Endodermal cell (in vitro differentiated cells): ENCODE measurements at regions not wholly inside any gene's neighbourhood (a gene's known extent, or its start where the extent isn't known, plus 50 kb on each side); places are given as distances from the start of the nearest gene placed in this dataset.
A peak's percentile ranks its signal among the peaks of the same experiment; 100 is the strongest.

Source experiments
- DNase-seq: peaks from one replicate; pipeline ENCODE4 v3.0.0-alpha.2; 2017
- H3K27ac ChIP-seq: 2 replicates; pipeline ENCODE4 v1.5.1; 2013; ENCODE audit warnings: mild to moderate bottlenecking, low read depth, low read length, moderate library complexity
- H3K27me3 ChIP-seq: 2 replicates; pipeline ENCODE4 v1.6.1; 2013; ENCODE audit warnings: mild to moderate bottlenecking, low read length, moderate library complexity; ENCODE audit not compliant: insufficient read depth, control insufficient read depth, poor library complexity, severe bottlenecking
- H3K36me3 ChIP-seq: 2 replicates; pipeline ENCODE4 v1.7.0; 2013; ENCODE audit warnings: mild to moderate bottlenecking, low read length, moderate library complexity; ENCODE audit not compliant: control insufficient read depth, insufficient read depth
- H3K4me1 ChIP-seq: one replicate; pipeline ENCODE4 v1.7.0; 2013; ENCODE audit warnings: low read length; ENCODE audit not compliant: control insufficient read depth, insufficient read depth
- H3K4me3 ChIP-seq: 2 replicates; pipeline ENCODE4 v1.5.1; 2013; ENCODE audit warnings: mild to moderate bottlenecking, low read length, moderate library complexity
- H3K9ac ChIP-seq: 2 replicates; pipeline ENCODE4 v1.6.1; 2013; ENCODE audit warnings: mild to moderate bottlenecking, low read length, moderate library complexity; ENCODE audit not compliant: poor library complexity, severe bottlenecking; ENCODE audit errors: extremely low read depth
- H3K9me3 ChIP-seq: 2 replicates; pipeline ENCODE4 v1.6.1; 2013; ENCODE audit warnings: mild to moderate bottlenecking, low read length, moderate library complexity; ENCODE audit not compliant: control insufficient read depth
- H3K27ac Mint-ChIP-seq: 2 replicates; pipeline ENCODE4 v1.8.0; 2020; ENCODE audit warnings: mixed read lengths
- H3K27me3 Mint-ChIP-seq: 2 replicates; pipeline ENCODE4 v1.8.0; 2021; ENCODE audit warnings: mild to moderate bottlenecking, mixed read lengths; ENCODE audit not compliant: insufficient read depth
- H3K36me3 Mint-ChIP-seq: 2 replicates; pipeline ENCODE4 v1.8.0; 2020; ENCODE audit warnings: low read depth, mixed read lengths
- H3K4me1 Mint-ChIP-seq: 2 replicates; pipeline ENCODE4 v1.8.0; 2020; ENCODE audit warnings: mixed read lengths
- H3K4me3 Mint-ChIP-seq: 2 replicates; pipeline ENCODE4 v1.8.0; 2020; ENCODE audit warnings: mild to moderate bottlenecking, moderate library complexity, mixed read lengths
- H3K9me3 Mint-ChIP-seq: 2 replicates; pipeline ENCODE4 v1.8.0; 2020; ENCODE audit warnings: mild to moderate bottlenecking, mixed read lengths
- CTCF ChIP-seq: fragments of 200-600 bp; sonication (generic); conservative IDR thresholded peaks from 2 replicates; pipeline ENCODE4 v1.5.0; 2021; ENCODE audit warnings: antibody characterized with exemption, mild to moderate bottlenecking
- WGBS, 2 experiments: methylation state at CpG; one replicate each; pipeline versions ENCODE4 v1.1.5 to v1.1.7; 2013; ENCODE audit warnings: missing lambda C conversion rate in 2 of 2, mixed read lengths in 1 of 2; ENCODE audit not compliant: insufficient coverage in 1 of 2, insufficient read length in 1 of 2; 5-methylcytosine and 5-hydroxymethylcytosine counted together

GRCh38 chrX:42616981-42617380, 161.0 kb downstream of the PPP1R2C start:
- no peaks in the 10 kb centered on the region for H3K4me1 ChIP-seq
- Mint-ChIP-seq H3K36me3 (peaks cover 18% of the 10 kb centered on the region), H3K27ac (peak overlapping the region; percentile 70), H3K4me1 (peaks cover 21% of the 10 kb centered on the region), H3K9me3 (peaks cover 34% of the 10 kb centered on the region), H3K4me3 (peak overlapping the region; percentile 52), H3K27me3 (no peaks in the 10 kb centered on the region)
- H3K9me3 ChIP-seq: peaks cover 7% of the 10 kb centered on the region
- H3K36me3 ChIP-seq: no peaks in the 10 kb centered on the region
- H3K9ac ChIP-seq: peak overlapping the region; percentile 20
- H3K27me3 ChIP-seq: no peaks in the 10 kb centered on the region
- no peak for TF ChIP-seq CTCF
- H3K4me3 ChIP-seq: peak overlapping the region; percentile 76
- no peak for DNase-seq
- H3K27ac ChIP-seq: no peak overlapping the region
- 100% methylated on average over 2 of the region's 2 CpGs; no CpG with 5 or more reads in 1 of the 2 experiments for WGBS, 2 experiments

GRCh38 chrX:42615161-42615563, 162.8 kb downstream of the PPP1R2C start:
- Mint-ChIP-seq H3K27ac (peak overlapping the region; percentile 94), H3K4me3 (peak overlapping the region; percentile 52), H3K27me3 (no peaks in the 10 kb centered on the region), H3K9me3 (peaks cover 40% of the 10 kb centered on the region), H3K4me1 (peaks cover 21% of the 10 kb centered on the region), H3K36me3 (peaks cover 20% of the 10 kb centered on the region)
- Histone ChIP-seq H3K4me1 (no peaks in the 10 kb centered on the region), H3K27ac (no peak overlapping the region), H3K27me3 (no peaks in the 10 kb centered on the region), H3K36me3 (no peaks in the 10 kb centered on the region), H3K9me3 (peaks cover 7% of the 10 kb centered on the region), H3K9ac (peak overlapping the region; percentile 68), H3K4me3 (peak overlapping the region; percentile 76)
- TF ChIP-seq CTCF: peak; percentile 78
- DNase-seq: peak; percentile 85
- 78% methylated on average over 1 of the region's 1 CpG; no CpG with 5 or more reads in 1 of the 2 experiments for WGBS, 2 experiments

GRCh38 chrX:42606591-42606990, 171.4 kb downstream of the PPP1R2C start:
- WGBS, 2 experiments: 73 to 81% methylated on average over 3 to 4 of the region's 4 CpGs
- H3K4me3 ChIP-seq: no peak overlapping the region
- peaks cover 9% of the 10 kb centered on the region for H3K9me3 Mint-ChIP-seq
- no peak overlapping the region for H3K9ac ChIP-seq
- DNase-seq: peak; percentile 44
- H3K4me1 Mint-ChIP-seq: peaks cover 23% of the 10 kb centered on the region
- no peaks in the 10 kb centered on the region for H3K36me3 Mint-ChIP-seq
- no peak overlapping the region for H3K27ac ChIP-seq
- no peaks in the 10 kb centered on the region for H3K9me3 ChIP-seq
- H3K36me3 ChIP-seq: no peaks in the 10 kb centered on the region
- TF ChIP-seq CTCF: no peak
- no peak overlapping the region for H3K4me3 Mint-ChIP-seq
- H3K27ac Mint-ChIP-seq: peak overlapping the region; percentile 92
- H3K27me3 Mint-ChIP-seq: no peaks in the 10 kb centered on the region
- no peaks in the 10 kb centered on the region for H3K4me1 ChIP-seq
- no peaks in the 10 kb centered on the region for H3K27me3 ChIP-seq
